ENCODE measurements at regions not wholly inside any gene's neighbourhood (a gene's known extent, or its start where the extent isn't known, plus 50 kb on each side); places are given as distances from the start of the nearest gene placed in this dataset.

DNA sequence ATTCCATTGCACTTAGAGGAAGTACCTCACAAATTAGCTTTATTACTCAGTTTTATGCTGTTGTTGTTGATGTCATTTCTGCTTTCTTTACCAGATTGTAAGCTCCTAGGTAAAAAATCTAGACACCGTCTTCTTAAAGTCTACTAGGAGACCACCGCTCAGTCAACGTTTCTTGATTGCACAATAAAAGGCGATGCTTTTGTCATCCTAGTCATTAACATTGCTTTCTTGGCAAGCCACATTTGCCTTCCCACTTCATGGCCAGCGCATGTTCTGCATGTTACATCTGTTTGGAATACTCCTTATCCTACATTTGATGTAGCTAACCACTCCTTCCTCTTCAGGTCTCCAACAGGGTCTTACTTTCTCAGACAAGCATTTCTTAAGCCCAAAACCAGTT is 464.0 kb upstream of the TUSC1 start:
- TF ChIP-seq EP300 (IDR thresholded peaks at IDR 0.05; ENCODE audit: borderline replicate concordance) (no peak), MAX (IDR thresholded peaks at IDR 0.05) (no peak), REST (IDR thresholded peaks at IDR 0.05; ENCODE audit: low read depth) (no peak), EGR1 (IDR thresholded peaks at IDR 0.05) (no peak), CREB1 (IDR thresholded peaks at IDR 0.05; ENCODE audit: low read depth) (no peak), TEAD4 (IDR thresholded peaks at IDR 0.05) (no peak), TCF12 (IDR thresholded peaks at IDR 0.05; ENCODE audit: low read depth) (no peak), NFIC (IDR thresholded peaks at IDR 0.05) (no peak), FOXM1 (IDR thresholded peaks at IDR 0.05; ENCODE audit: borderline replicate concordance, low read depth) (no peak), ZBTB7A (IDR thresholded peaks at IDR 0.05; ENCODE audit: low read depth) (no peak)

DNA sequence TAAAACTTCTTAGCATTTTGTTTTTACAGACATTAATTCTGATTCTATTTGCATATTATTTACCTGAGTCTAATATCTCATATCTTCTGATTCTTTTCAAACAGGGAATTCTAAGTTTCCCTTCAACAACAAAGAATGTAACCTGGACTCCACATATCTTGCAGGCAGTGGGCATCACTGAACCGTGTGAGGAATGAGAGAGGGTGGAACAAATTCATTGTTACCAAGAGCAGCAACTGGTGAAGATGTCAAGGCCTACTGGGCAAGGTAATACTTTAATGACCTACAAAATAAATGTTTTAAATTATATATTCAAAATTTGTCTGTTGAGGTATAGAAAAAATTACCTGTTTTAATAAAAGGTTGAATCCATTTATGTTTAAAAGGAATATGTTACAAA is 455.3 kb upstream of the TUSC1 start:
- TF ChIP-seq MAX (IDR thresholded peaks at IDR 0.05) (no peak), ZBTB7A (IDR thresholded peaks at IDR 0.05; ENCODE audit: low read depth) (no peak), TEAD4 (IDR thresholded peaks at IDR 0.05) (peak; percentile 68), EP300 (IDR thresholded peaks at IDR 0.05; ENCODE audit: borderline replicate concordance) (peak; percentile 61), FOXM1 (IDR thresholded peaks at IDR 0.05; ENCODE audit: borderline replicate concordance, low read depth) (no peak), TAF1 (IDR thresholded peaks at IDR 0.05; ENCODE audit: low read depth) (no peak), EGR1 (IDR thresholded peaks at IDR 0.05) (no peak), CEBPB (IDR thresholded peaks at IDR 0.05) (no peak), CREB1 (IDR thresholded peaks at IDR 0.05; ENCODE audit: low read depth) (no peak), REST (IDR thresholded peaks at IDR 0.05; ENCODE audit: low read depth) (no peak), TCF12 (IDR thresholded peaks at IDR 0.05; ENCODE audit: low read depth) (no peak), RAD21 (IDR thresholded peaks at IDR 0.05; ENCODE audit: low read depth) (0 out of 2 replicates have a peak, but pooled peaks have one; percentile 2)
- TF ChIP-seq, protein P1, sequence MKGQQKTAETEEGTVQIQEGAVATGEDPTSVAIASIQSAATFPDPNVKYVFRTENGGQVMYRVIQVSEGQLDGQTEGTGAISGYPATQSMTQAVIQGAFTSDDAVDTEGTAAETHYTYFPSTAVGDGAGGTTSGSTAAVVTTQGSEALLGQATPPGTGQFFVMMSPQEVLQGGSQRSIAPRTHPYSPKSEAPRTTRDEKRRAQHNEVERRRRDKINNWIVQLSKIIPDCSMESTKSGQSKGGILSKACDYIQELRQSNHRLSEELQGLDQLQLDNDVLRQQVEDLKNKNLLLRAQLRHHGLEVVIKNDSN (IDR thresholded peaks at IDR 0.05) = no peak

DNA sequence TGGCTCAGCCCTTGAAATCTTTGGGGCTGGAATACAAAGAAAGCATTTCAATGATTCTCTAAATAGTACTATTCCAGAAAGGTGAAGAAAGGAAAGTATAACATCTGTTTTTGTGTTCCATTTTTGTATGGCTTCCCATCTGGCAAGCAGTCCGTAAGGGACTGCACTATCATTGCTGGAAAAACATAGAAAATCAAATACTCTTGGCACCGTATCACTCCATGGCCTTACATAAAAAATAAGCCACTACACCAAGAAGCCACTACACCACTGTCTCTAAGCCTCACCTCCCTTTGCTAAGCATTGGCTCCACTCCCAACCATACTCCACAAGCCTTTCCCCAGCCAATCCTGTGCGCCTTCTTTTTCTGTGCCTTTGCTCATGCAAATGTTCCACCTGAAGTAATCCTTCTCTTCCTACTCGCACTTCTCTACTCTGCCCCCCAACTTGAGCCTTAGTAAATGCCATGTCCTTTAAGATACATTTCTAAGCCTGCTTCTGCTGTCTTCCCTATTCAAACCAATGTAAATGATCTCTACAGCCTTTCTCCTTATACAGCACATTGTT is 454.6 kb upstream of the TUSC1 start:
- no peak for TF ChIP-seq MAX (IDR thresholded peaks at IDR 0.05)
- no peak for TF ChIP-seq RAD21 (IDR thresholded peaks at IDR 0.05; ENCODE audit: low read depth)
- TF ChIP-seq CEBPB (IDR thresholded peaks at IDR 0.05) = no peak
- TF ChIP-seq TCF12 (IDR thresholded peaks at IDR 0.05; ENCODE audit: low read depth) = no peak
- TF ChIP-seq FOXM1 (IDR thresholded peaks at IDR 0.05; ENCODE audit: borderline replicate concordance, low read depth) = no peak
- no peak for TF ChIP-seq REST (IDR thresholded peaks at IDR 0.05; ENCODE audit: low read depth)
- no peak for TF ChIP-seq YY1 (IDR thresholded peaks at IDR 0.05; ENCODE audit: low read depth)
- no peak for TF ChIP-seq TAF1 (IDR thresholded peaks at IDR 0.05; ENCODE audit: low read depth)
- no peak for TF ChIP-seq ZBTB7A (IDR thresholded peaks at IDR 0.05; ENCODE audit: low read depth)

GRCh38 chr9:26131886-26132285 is 453.6 kb upstream of the TUSC1 start:
- TF ChIP-seq TAF1 (IDR thresholded peaks at IDR 0.05; ENCODE audit: low read depth) (no peak), FOXM1 (IDR thresholded peaks at IDR 0.05; ENCODE audit: borderline replicate concordance, low read depth) (no peak)

DNA sequence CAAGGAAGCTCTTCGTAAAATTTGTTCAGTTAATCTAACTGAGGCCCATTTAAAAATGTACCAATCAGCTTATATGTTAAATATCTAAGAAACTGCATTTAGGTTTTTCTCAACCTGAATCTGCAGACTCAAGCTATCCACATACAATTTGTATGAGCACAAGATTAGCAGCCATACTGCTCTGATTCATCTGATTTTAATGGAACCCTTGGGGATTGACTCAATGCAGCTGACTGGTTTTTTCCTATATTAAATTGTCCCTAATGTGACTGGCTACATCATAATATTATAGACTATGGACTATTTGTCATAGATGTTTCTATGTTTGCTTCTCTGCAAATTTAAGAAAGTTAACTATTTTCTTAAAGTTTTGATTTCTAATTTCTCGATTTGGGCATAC is 451.0 kb upstream of the TUSC1 start:
- TF ChIP-seq TCF12 (IDR thresholded peaks at IDR 0.05; ENCODE audit: low read depth) = no peak
- no peak for TF ChIP-seq EP300 (IDR thresholded peaks at IDR 0.05; ENCODE audit: borderline replicate concordance)
- TF ChIP-seq YY1 (IDR thresholded peaks at IDR 0.05; ENCODE audit: low read depth) = no peak
- no peak for TF ChIP-seq CEBPB (IDR thresholded peaks at IDR 0.05)
- TF ChIP-seq, protein P1 (IDR thresholded peaks at IDR 0.05) = no peak
- no peak for TF ChIP-seq ZBTB7A (IDR thresholded peaks at IDR 0.05; ENCODE audit: low read depth)
- TF ChIP-seq NFIC (IDR thresholded peaks at IDR 0.05) = no peak
- no peak for TF ChIP-seq FOXM1 (IDR thresholded peaks at IDR 0.05; ENCODE audit: borderline replicate concordance, low read depth)
- no peak for TF ChIP-seq REST (IDR thresholded peaks at IDR 0.05; ENCODE audit: low read depth)
- TF ChIP-seq TEAD4 (IDR thresholded peaks at IDR 0.05) = no peak
- TF ChIP-seq MAX (IDR thresholded peaks at IDR 0.05) = no peak
- no peak for TF ChIP-seq TAF1 (IDR thresholded peaks at IDR 0.05; ENCODE audit: low read depth)
- TF ChIP-seq RAD21 (IDR thresholded peaks at IDR 0.05; ENCODE audit: low read depth) = no peak
- TF ChIP-seq EGR1 (IDR thresholded peaks at IDR 0.05) = no peak
- TF ChIP-seq CREB1 (IDR thresholded peaks at IDR 0.05; ENCODE audit: low read depth) = no peak

All from Ishikawa (cell line).